GM19043 (cell line): ENCODE measurements at regions not wholly inside any gene's neighbourhood (a gene's known extent, or its start where the extent isn't known, plus 50 kb on each side); places are given as distances from the start of the nearest gene placed in this dataset.

ENCODE experiments used
- ATAC-seq: cut with Tn5 transposase; IDR thresholded peaks from one replicate; pipeline ENCODE4 v1.9.1; 2021; ENCODE audit warnings: low read depth; ENCODE audit not compliant: unreplicated experiment

- ATAC-seq = no peak
Measured at GRCh38 chrX:20884565-20884964, 489.7 kb upstream of the CNKSR2 start.

GRCh38 chrX:20863649-20864048 is 510.6 kb upstream of the CNKSR2 start:
- ATAC-seq = no peak

GRCh38 chrX:20861113-20861512 is 513.1 kb upstream of the CNKSR2 start:
- no peak for ATAC-seq

- no peak for ATAC-seq
Measured at GRCh38 chrX:20857746-20858145, 516.5 kb upstream of the CNKSR2 start.

GRCh38 chrX:20838477-20838876 is 535.7 kb upstream of the CNKSR2 start:
- ATAC-seq = no peak

- no peak for ATAC-seq
Measured at GRCh38 chrX:20829665-20830491, 544.3 kb upstream of the CNKSR2 start.

- no peak for ATAC-seq
Measured at GRCh38 chrX:20825984-20826383, 548.2 kb upstream of the CNKSR2 start.

GRCh38 chrX:20803971-20804370 is 537.3 kb upstream of the RPS6KA3 start:
- ATAC-seq = no peak

GRCh38 chrX:20802036-20802435 is 535.3 kb upstream of the RPS6KA3 start:
- no peak for ATAC-seq

- ATAC-seq = no peak
Measured at GRCh38 chrX:20796450-20796849, 529.7 kb upstream of the RPS6KA3 start.

GRCh38 chrX:20789103-20789502 is 522.4 kb upstream of the RPS6KA3 start:
- ATAC-seq = no peak

GRCh38 chrX:20767346-20767745 is 500.6 kb upstream of the RPS6KA3 start:
- no peak for ATAC-seq

GRCh38 chrX:20756585-20756984 is 489.9 kb upstream of the RPS6KA3 start:
- ATAC-seq = no peak

- no peak for ATAC-seq
Measured at GRCh38 chrX:20753076-20753475, 486.4 kb upstream of the RPS6KA3 start.

- ATAC-seq = no peak
Measured at GRCh38 chrX:20746690-20747089, 480.0 kb upstream of the RPS6KA3 start.

GRCh38 chrX:20743046-20743445 is 476.3 kb upstream of the RPS6KA3 start:
- ATAC-seq = no peak

GRCh38 chrX:20742106-20742505 is 475.4 kb upstream of the RPS6KA3 start:
- ATAC-seq = no peak

- ATAC-seq = no peak
Measured at GRCh38 chrX:20740443-20740842, 473.7 kb upstream of the RPS6KA3 start.

- ATAC-seq = no peak
Measured at GRCh38 chrX:20739038-20739745, 472.5 kb upstream of the RPS6KA3 start.

GRCh38 chrX:20729416-20729815 is 462.7 kb upstream of the RPS6KA3 start:
- no peak for ATAC-seq

GRCh38 chrX:20727447-20727846 is 460.7 kb upstream of the RPS6KA3 start:
- no peak for ATAC-seq
